Fibroblast of lung (primary cell): ENCODE measurements at regions not wholly inside any gene's neighbourhood (a gene's known extent, or its start where the extent isn't known, plus 50 kb on each side); places are given as distances from the start of the nearest gene placed in this dataset.
A peak's percentile ranks its signal among the peaks of the same experiment; 100 is the strongest.

Source experiments
- DNase-seq, 2 donors: peaks; one replicate each; pipeline versions ENCODE4 v3.0.0 to v3.0.0-alpha.2; 2010; ENCODE audit warnings: low read depth in 2 of 2
- H2AFZ ChIP-seq: 2 replicates; pipeline ENCODE4 v1.5.1; 2012; ENCODE audit warnings: low read length, control low read depth, inconsistent platforms
- H3K27ac ChIP-seq: 2 replicates; pipeline ENCODE4 v1.5.1; 2011; ENCODE audit warnings: low read length, control low read depth; ENCODE audit not compliant: insufficient read depth
- H3K27me3 ChIP-seq: 2 replicates; pipeline ENCODE4 v1.5.1; 2011; ENCODE audit warnings: mild to moderate bottlenecking, low read length; ENCODE audit not compliant: control insufficient read depth, insufficient read depth
- H3K36me3 ChIP-seq: 2 replicates; pipeline ENCODE4 v1.5.1; 2011; ENCODE audit warnings: low read length; ENCODE audit not compliant: control insufficient read depth, insufficient read depth
- H3K4me1 ChIP-seq: 2 replicates; pipeline ENCODE4 v1.5.1; 2011; ENCODE audit warnings: low read length; ENCODE audit not compliant: control insufficient read depth, insufficient read depth; ENCODE audit errors: extremely low read depth
- H3K4me2 ChIP-seq: 2 replicates; pipeline ENCODE4 v1.5.1; 2011; ENCODE audit warnings: low read length, control low read depth; ENCODE audit not compliant: insufficient read depth; ENCODE audit errors: extremely low read depth
- H3K4me3 ChIP-seq, 4 experiments: fragments of 200-600 bp in 1 of 4; sonication (generic) in 1 of 4; replicated peaks in 1 of 4; 2 replicates each; pipeline ENCODE4 v1.5.1; 2011 to 2016; ENCODE audit warnings: low read length in 4 of 4, low read depth in 3 of 4, mild to moderate bottlenecking in 3 of 4, control low read depth in 2 of 4, inconsistent platforms in 1 of 4, mixed read lengths in 1 of 4; ENCODE audit not compliant: insufficient read depth in 1 of 4; ENCODE audit errors: control extremely low read depth in 1 of 4
- H3K79me2 ChIP-seq: 2 replicates; pipeline ENCODE4 v1.5.1; 2012; ENCODE audit warnings: mild to moderate bottlenecking, low read length, inconsistent platforms; ENCODE audit not compliant: control insufficient read depth, insufficient read depth
- H3K9ac ChIP-seq: 2 replicates; pipeline ENCODE4 v1.5.1; 2011; ENCODE audit warnings: mild to moderate bottlenecking, low read length, control low read depth; ENCODE audit not compliant: insufficient read depth
- H3K9me3 ChIP-seq: 2 replicates; pipeline ENCODE4 v1.5.1; 2012; ENCODE audit warnings: low read depth, low read length; ENCODE audit not compliant: control insufficient read depth, insufficient read depth
- H4K20me1 ChIP-seq: 2 replicates; pipeline ENCODE4 v1.5.1; 2011; ENCODE audit warnings: low read length; ENCODE audit not compliant: control insufficient read depth, insufficient read depth; ENCODE audit errors: extremely low read depth
- CTCF ChIP-seq, 2 donors: IDR thresholded peaks in 1 of 2; conservative IDR thresholded peaks in 1 of 2; 1 replicate in 1 of 2; 2 replicates in 1 of 2; pipeline ENCODE4 v1.5.1; 2011 to 2012; ENCODE audit warnings: low read length in 2 of 2, control low read depth in 1 of 2, inconsistent platforms in 1 of 2, low read depth in 1 of 2, mild to moderate bottlenecking in 1 of 2
- EZH2 ChIP-seq: IDR thresholded peaks from 2 replicates; pipeline ENCODE4 v1.5.1; 2012; ENCODE audit warnings: low read length, control low read depth, mild to moderate bottlenecking; ENCODE audit errors: missing control alignments

GRCh38 chr5:148909766-148910165 is 83.4 kb downstream of the ADRB2 start:
- no peaks in the 10 kb centered on the region for H3K27me3 ChIP-seq
- no peak overlapping the region for H3K4me3 ChIP-seq
- no peaks in the 10 kb centered on the region for H4K20me1 ChIP-seq
- H3K79me2 ChIP-seq, result no peaks in the 10 kb centered on the region
- peak overlapping the region; percentile 87 for H3K27ac ChIP-seq
- H3K4me2 ChIP-seq, result no peak overlapping the region
- no peak overlapping the region for H3K9ac ChIP-seq
- TF ChIP-seq CTCF (conservative IDR thresholded peaks at IDR 0.05 in 1 of 2, IDR thresholded peaks at IDR 0.05 in 1 of 2; ENCODE audit: low read depth in 1 of 2, low read length in 2 of 2) (no peak), EZH2 (no peak)
- H3K9me3 ChIP-seq, result no peaks in the 10 kb centered on the region
- DNase-seq, result no peak
- no peak overlapping the region for H2AFZ ChIP-seq
- peaks cover 37% of the 10 kb centered on the region for H3K4me1 ChIP-seq
- no peaks in the 10 kb centered on the region for H3K36me3 ChIP-seq

- H3K9me3 ChIP-seq, result no peaks in the 10 kb centered on the region
- H4K20me1 ChIP-seq, result no peaks in the 10 kb centered on the region
- peaks cover 37% of the 10 kb centered on the region for H3K4me1 ChIP-seq
- no peak overlapping the region for H3K4me3 ChIP-seq
- H3K79me2 ChIP-seq, result no peaks in the 10 kb centered on the region
- peak overlapping the region; percentile 87 for H3K27ac ChIP-seq
- TF ChIP-seq CTCF (conservative IDR thresholded peaks at IDR 0.05 in 1 of 2, IDR thresholded peaks at IDR 0.05 in 1 of 2; ENCODE audit: low read depth in 1 of 2, low read length in 2 of 2) (no peak), EZH2 (no peak)
- no peak overlapping the region for H2AFZ ChIP-seq
- no peak overlapping the region for H3K9ac ChIP-seq
- no peak overlapping the region for H3K4me2 ChIP-seq
- no peak for DNase-seq
- H3K36me3 ChIP-seq, result no peaks in the 10 kb centered on the region
- no peaks in the 10 kb centered on the region for H3K27me3 ChIP-seq
These were observed 83.8 kb downstream of the ADRB2 start for GRCh38 chr5:148910216-148910615.

- TF ChIP-seq EZH2 (no peak), CTCF (conservative IDR thresholded peaks at IDR 0.05 in 1 of 2, IDR thresholded peaks at IDR 0.05 in 1 of 2; ENCODE audit: low read depth in 1 of 2, low read length in 2 of 2) (no peak)
- peak; percentile 70 to 90 for DNase-seq
These were observed 84.4 kb downstream of the ADRB2 start for GRCh38 chr5:148910686-148911361.

More at GRCh38 chr5:148910686-148911361, 84.4 kb downstream of the ADRB2 start:
- no peaks in the 10 kb centered on the region for H3K79me2 ChIP-seq
- H4K20me1 ChIP-seq, result no peaks in the 10 kb centered on the region
- H3K4me1 ChIP-seq, result peaks cover 37% of the 10 kb centered on the region
- no peaks in the 10 kb centered on the region for H3K36me3 ChIP-seq
- peak overlapping the region; percentile 10 for H2AFZ ChIP-seq
- H3K4me2 ChIP-seq, result no peak overlapping the region
- H3K27me3 ChIP-seq, result no peaks in the 10 kb centered on the region
- no peak overlapping the region for H3K4me3 ChIP-seq
- H3K9me3 ChIP-seq, result no peaks in the 10 kb centered on the region
- H3K27ac ChIP-seq, result peak overlapping the region; percentile 87
- H3K9ac ChIP-seq, result no peak overlapping the region
